ENCODE measurements at regions not wholly inside any gene's neighbourhood (a gene's known extent, or its start where the extent isn't known, plus 50 kb on each side); places are given as distances from the start of the nearest gene placed in this dataset.
"Not testable (repeated sequence)": the region's sequence is repeated elsewhere in the genome, so short reads cannot be mapped to it uniquely, and the experiment has no call there.

DNA sequence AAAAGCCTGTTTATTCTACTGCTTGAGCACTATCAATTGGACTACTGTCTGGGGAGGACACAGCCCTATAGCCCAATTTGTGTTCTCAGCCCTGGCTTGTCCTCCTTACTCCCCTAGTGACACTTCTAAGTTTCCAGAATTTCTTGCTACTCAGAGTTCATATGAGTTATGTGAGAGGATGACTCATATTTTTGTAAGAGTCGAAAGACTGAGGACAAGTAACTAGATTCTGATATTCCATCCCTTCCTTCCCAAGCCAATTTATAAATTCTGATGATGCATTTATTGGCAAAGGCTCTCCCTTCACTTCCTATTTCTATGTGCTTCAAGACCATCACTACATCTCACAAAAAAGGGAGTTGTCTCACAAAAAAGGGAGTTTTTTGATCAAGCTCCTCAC, 422.2 kb upstream of the DEPDC1 start:
- H3K4me3 ChIP-seq (ENCODE audit: low read depth, low read length): no peak overlapping the region
- TF ChIP-seq, protein P1, sequence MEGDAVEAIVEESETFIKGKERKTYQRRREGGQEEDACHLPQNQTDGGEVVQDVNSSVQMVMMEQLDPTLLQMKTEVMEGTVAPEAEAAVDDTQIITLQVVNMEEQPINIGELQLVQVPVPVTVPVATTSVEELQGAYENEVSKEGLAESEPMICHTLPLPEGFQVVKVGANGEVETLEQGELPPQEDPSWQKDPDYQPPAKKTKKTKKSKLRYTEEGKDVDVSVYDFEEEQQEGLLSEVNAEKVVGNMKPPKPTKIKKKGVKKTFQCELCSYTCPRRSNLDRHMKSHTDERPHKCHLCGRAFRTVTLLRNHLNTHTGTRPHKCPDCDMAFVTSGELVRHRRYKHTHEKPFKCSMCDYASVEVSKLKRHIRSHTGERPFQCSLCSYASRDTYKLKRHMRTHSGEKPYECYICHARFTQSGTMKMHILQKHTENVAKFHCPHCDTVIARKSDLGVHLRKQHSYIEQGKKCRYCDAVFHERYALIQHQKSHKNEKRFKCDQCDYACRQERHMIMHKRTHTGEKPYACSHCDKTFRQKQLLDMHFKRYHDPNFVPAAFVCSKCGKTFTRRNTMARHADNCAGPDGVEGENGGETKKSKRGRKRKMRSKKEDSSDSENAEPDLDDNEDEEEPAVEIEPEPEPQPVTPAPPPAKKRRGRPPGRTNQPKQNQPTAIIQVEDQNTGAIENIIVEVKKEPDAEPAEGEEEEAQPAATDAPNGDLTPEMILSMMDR (IDR thresholded peaks at IDR 0.05; ENCODE audit: insufficient read depth, low read length): no peak
- peak; percentile 38 for DNase-seq (ENCODE audit: low read depth)

GRCh38 chr1:68923475-68924088, 426.7 kb upstream of the DEPDC1 start:
- not testable (repeated sequence) for DNase-seq (ENCODE audit: low read depth); H3K4me3 ChIP-seq (ENCODE audit: low read depth, low read length)

- TF ChIP-seq, protein P1 (IDR thresholded peaks at IDR 0.05; ENCODE audit: insufficient read depth, low read length): no peak
- no peak for DNase-seq (ENCODE audit: low read depth)
- H3K4me3 ChIP-seq (ENCODE audit: low read depth, low read length): no peak overlapping the region
Observed at GRCh38 chr1:68930101-68930500, 433.2 kb upstream of the DEPDC1 start.

GRCh38 chr1:68936530-68936929, 439.6 kb upstream of the DEPDC1 start:
- no peak for DNase-seq (ENCODE audit: low read depth)
- H3K4me3 ChIP-seq (ENCODE audit: low read depth, low read length): no peak overlapping the region
- TF ChIP-seq, protein P1 (IDR thresholded peaks at IDR 0.05; ENCODE audit: insufficient read depth, low read length): no peak

- TF ChIP-seq, protein P1 (IDR thresholded peaks at IDR 0.05; ENCODE audit: insufficient read depth, low read length): no peak
- H3K4me3 ChIP-seq (ENCODE audit: low read depth, low read length): no peak overlapping the region
- DNase-seq (ENCODE audit: low read depth): no peak
Observed at GRCh38 chr1:68938051-68938666, 441.3 kb upstream of the DEPDC1 start.

DNA sequence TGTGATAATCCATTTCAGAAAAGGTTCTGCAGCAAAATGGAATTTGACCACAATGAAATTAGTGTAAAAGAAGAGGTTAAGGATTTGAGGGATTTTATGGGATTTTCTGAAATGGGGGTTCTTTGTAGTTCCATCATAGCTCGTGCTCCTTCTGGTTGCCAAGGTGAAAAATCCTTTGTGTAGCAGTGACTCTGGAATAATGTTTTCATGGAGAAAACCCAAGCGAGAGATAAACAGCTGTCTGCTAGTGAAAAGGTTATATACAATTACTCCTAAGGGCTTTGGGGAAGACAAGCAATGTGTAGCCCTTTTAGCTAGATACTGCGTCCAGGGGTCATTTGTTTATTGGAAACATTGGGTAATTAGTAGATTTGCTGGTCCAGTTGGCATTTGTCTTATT, 453.2 kb upstream of the DEPDC1 start:
- TF ChIP-seq, protein P1 (IDR thresholded peaks at IDR 0.05; ENCODE audit: insufficient read depth, low read length): no peak
- no peak overlapping the region for H3K4me3 ChIP-seq (ENCODE audit: low read depth, low read length)
- no peak for DNase-seq (ENCODE audit: low read depth)

DNA sequence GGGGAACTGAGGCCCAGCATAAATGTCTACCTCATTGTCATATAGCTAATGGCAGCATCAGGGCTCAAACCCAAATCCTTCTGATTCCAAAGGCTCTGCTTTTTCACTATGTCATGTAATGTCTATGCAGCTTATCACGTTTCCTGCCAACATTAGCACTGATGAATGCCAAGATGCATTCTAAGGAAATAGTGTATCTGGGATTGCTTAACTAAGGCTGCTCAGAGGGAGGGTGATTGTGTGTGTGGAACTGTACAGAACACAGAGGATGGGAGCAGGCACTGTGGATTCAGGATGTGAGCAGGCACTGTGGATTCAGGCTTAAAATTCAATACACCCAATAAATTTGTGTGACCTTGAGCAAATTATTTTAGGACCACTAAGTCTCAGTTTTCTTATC, 456.4 kb upstream of the DEPDC1 start:
- H3K4me3 ChIP-seq (ENCODE audit: low read depth, low read length): no peak overlapping the region
- peak; percentile 44 for DNase-seq (ENCODE audit: low read depth)
- TF ChIP-seq, protein P1 (IDR thresholded peaks at IDR 0.05; ENCODE audit: insufficient read depth, low read length): no peak
